Naive thymus-derived CD8-positive, alpha-beta T cell (primary cell): ENCODE measurements at regions not wholly inside any gene's neighbourhood (a gene's known extent, or its start where the extent isn't known, plus 50 kb on each side); places are given as distances from the start of the nearest gene placed in this dataset.

Experiments used
- ATAC-seq, 2 donors: fragments of 150-1000 bp; cut with Tn5 transposase in 1 of 2; sonication (Bioruptor Pico), chemical (Tn5 transposase) in 1 of 2; 1 replicate in 1 of 2; 2 replicates in 1 of 2; pipeline ENCODE4 v1.10.0; 2021; ENCODE audit warnings: mild to moderate bottlenecking in 2 of 2, moderate library complexity in 2 of 2
- POLR2A ChIA-PET: fragments of 350-600 bp; sonication (Branson Sonifier 250); formaldehyde crosslinking; loops from one replicate; lab custom pipeline; 2021; ENCODE audit warnings: antibody characterized with exemption; lab: Charles Lee
- DNase-seq, 10 donors: peaks; one replicate each; pipeline versions ENCODE4 v3.0.0 to v3.0.0-alpha.2; 2020 to 2022
- H3K27ac Mint-ChIP-seq, 10 donors: one replicate each; pipeline ENCODE4 v1.8.0; 2020 to 2022; ENCODE audit warnings: mild to moderate bottlenecking in 10 of 10, mixed read lengths in 10 of 10, moderate library complexity in 4 of 10, inconsistent platforms in 1 of 10
- H3K27me3 Mint-ChIP-seq, 5 donors: one replicate each; pipeline ENCODE4 v1.8.0; 2021 to 2022; ENCODE audit warnings: mixed read lengths in 5 of 5
- H3K36me3 Mint-ChIP-seq, 3 donors: one replicate each; pipeline ENCODE4 v1.8.0; 2020 to 2022; ENCODE audit warnings: mixed read lengths in 3 of 3, mild to moderate bottlenecking in 2 of 3, inconsistent platforms in 1 of 3
- H3K4me1 Mint-ChIP-seq, 4 donors: one replicate each; pipeline ENCODE4 v1.8.0; 2021 to 2022; ENCODE audit warnings: mixed read lengths in 4 of 4
- H3K4me3 Mint-ChIP-seq, 10 donors: one replicate each; pipeline ENCODE4 v1.8.0; 2020 to 2022; ENCODE audit warnings: mild to moderate bottlenecking in 10 of 10, mixed read lengths in 10 of 10, moderate library complexity in 6 of 10, inconsistent platforms in 1 of 10
- H3K9me3 Mint-ChIP-seq, 9 donors: one replicate each; pipeline ENCODE4 v1.8.0; 2020 to 2022; ENCODE audit warnings: mixed read lengths in 9 of 9, mild to moderate bottlenecking in 3 of 9, inconsistent platforms in 1 of 9, moderate library complexity in 1 of 9

DNA sequence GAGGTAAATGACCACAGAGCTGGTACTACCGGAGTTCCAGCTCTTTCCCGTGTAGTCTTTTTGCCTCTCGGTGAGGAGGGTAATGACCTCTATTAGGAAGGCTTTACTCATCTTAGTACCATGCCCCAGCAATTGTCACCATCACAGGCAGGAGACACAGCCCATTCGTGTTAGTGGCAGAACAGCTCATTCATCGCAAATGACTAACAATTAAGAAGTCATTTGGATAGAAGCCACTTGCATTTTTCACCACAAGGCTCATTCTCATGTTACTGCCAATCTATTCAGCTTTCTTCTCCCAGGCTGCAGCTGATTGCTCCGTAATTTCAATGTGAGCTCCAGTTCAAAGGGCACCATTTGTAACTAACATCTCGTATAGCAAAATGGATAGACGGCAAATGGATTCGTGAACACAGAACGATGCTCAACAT is 718.8 kb upstream of the TMEM132C start:
- H3K9me3 Mint-ChIP-seq, result peaks cover 0 to 10% (median 6%) of the 10 kb centered on the region in 9 donors
- no peak overlapping the region for H3K4me3 Mint-ChIP-seq
- POLR2A ChIA-PET, result no interaction called here
- H3K4me1 Mint-ChIP-seq, result no peaks in the 10 kb centered on the region
- peaks cover 0 to 5% (median 0%) of the 10 kb centered on the region in 5 donors for H3K27me3 Mint-ChIP-seq
- H3K36me3 Mint-ChIP-seq, result peaks cover 0 to 4% (median 0%) of the 10 kb centered on the region in 3 donors
- ATAC-seq, result no peak
- H3K27ac Mint-ChIP-seq, result no peak overlapping the region
- DNase-seq, result no peak

DNA sequence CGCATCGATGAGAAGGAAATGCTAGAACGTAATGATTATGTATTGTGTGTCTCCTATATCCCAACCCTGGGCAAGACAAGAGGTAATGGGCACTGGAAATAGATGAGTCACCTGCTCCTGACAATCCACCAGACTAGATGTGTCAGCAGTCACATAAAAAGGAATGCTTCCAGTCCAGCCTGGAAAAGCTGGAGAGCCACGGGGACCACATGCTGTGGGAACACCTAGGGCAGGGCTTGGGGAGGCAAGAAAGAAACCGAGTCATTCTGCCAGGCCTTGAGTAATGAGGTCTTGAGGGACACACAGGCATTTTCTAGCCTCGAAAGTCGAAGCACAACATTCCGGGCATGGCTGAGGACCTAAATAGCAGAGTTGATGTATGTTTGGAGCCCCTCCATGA is 716.7 kb upstream of the TMEM132C start:
- H3K4me3 Mint-ChIP-seq, result no peak overlapping the region
- peaks cover 0 to 5% (median 0%) of the 10 kb centered on the region in 5 donors for H3K27me3 Mint-ChIP-seq
- peaks cover 0 to 10% (median 7%) of the 10 kb centered on the region in 9 donors for H3K9me3 Mint-ChIP-seq
- no peak for DNase-seq
- POLR2A ChIA-PET, result no interaction called here
- peaks cover 0 to 4% (median 0%) of the 10 kb centered on the region in 3 donors for H3K36me3 Mint-ChIP-seq
- H3K27ac Mint-ChIP-seq, result no peak overlapping the region
- no peaks in the 10 kb centered on the region for H3K4me1 Mint-ChIP-seq
- ATAC-seq, result no peak

- Mint-ChIP-seq H3K4me1 (no peaks in the 10 kb centered on the region), H3K27ac (no peak overlapping the region), H3K36me3 (peaks cover 0 to 4% (median 0%) of the 10 kb centered on the region in 3 donors), H3K4me3 (no peak overlapping the region), H3K27me3 (peaks cover 0 to 14% (median 1%) of the 10 kb centered on the region in 5 donors), H3K9me3 (peaks cover 0 to 13% (median 8%) of the 10 kb centered on the region in 9 donors)
- POLR2A ChIA-PET, result no interaction called here
- DNase-seq, result no peak
- ATAC-seq, result no peak
Observed at GRCh38 chr12:127552838-127553237, 714.1 kb upstream of the TMEM132C start.

DNA sequence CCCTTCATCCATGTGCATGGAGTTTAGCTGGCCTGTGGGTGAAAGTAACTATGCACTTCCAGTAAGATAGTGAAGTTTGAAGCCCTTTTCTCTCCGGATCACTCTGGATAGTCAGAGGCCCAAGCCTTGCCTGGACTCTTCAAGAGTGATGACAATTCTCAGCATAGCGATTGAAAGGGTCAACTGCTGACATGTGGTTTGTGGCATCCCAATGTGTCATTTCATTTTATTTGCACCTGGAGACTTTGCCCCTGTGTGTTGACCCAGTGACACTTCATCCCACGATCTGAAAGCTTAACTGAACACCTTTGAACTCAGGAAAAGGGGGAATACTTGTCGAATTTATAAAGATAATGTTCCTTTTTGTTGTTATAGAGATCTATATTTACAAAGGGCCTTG is 711.9 kb upstream of the TMEM132C start:
- H3K27me3 Mint-ChIP-seq, result peaks cover 0 to 10% (median 1%) of the 10 kb centered on the region in 5 donors
- POLR2A ChIA-PET, result no interaction called here
- DNase-seq (no peak), ATAC-seq (no peak)
- no peak overlapping the region for H3K27ac Mint-ChIP-seq
- H3K4me1 Mint-ChIP-seq, result peaks cover 0 to 6% (median 1%) of the 10 kb centered on the region in 4 donors
- H3K4me3 Mint-ChIP-seq, result no peak overlapping the region
- H3K36me3 Mint-ChIP-seq, result no peaks in the 10 kb centered on the region
- peaks cover 0 to 13% (median 7%) of the 10 kb centered on the region in 9 donors for H3K9me3 Mint-ChIP-seq

DNA sequence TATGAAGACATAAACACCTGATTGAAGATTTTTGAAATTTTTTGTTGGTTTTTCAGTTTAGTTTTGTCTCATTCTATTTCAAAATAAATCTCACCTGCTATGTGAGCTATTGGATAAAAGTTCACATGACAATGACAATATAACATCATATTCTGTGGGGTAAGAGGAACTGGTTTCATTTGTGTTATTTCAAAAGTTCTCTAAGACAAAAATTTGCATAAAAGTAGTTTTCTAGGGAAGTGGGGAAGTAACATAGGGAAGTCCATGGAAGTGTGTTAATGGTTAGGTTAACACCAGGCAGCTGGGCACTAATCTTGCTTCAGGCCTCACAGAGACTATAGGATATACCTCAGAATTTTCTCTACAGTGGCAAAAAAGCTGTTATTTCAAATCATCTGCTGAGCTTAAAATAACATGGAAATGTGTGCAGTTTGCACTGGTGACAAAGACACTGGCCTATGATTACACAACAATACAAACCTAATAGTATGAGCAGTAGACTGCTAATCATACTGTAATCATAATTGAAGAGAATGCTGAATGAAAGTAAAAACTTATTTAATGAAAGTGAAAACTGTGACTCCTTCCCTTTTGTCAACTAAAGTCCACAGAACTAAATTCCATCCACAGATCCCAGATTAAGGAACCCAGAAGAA is 710.6 kb upstream of the TMEM132C start:
- H3K4me1 Mint-ChIP-seq, result peaks cover 0 to 6% (median 1%) of the 10 kb centered on the region in 4 donors
- POLR2A ChIA-PET, result no interaction called here
- no peak for DNase-seq
- no peak overlapping the region for H3K27ac Mint-ChIP-seq
- H3K36me3 Mint-ChIP-seq, result no peaks in the 10 kb centered on the region
- no peak for ATAC-seq
- peaks cover 0 to 13% (median 6%) of the 10 kb centered on the region in 9 donors for H3K9me3 Mint-ChIP-seq
- H3K27me3 Mint-ChIP-seq, result peaks cover 0 to 10% (median 1%) of the 10 kb centered on the region in 5 donors
- no peak overlapping the region for H3K4me3 Mint-ChIP-seq

DNA sequence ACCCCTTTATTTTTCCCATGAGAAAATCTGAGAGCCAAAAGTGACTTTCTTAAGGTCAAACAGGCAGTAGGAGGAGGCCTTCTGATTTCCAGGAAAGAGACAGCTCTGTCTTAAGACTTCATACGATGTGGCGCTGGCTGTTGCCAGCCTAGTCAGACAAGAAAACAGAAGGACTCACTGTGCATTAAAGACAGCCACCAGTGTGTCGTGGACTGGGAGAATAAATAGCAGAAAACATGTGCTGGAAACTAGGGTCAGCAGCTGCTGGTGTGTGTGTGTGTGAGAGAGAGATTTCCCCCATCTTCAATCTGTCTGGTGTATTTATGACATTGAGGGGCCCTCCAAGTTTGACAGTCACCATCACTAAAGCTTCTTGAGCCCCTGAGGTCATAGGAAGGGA is 708.6 kb upstream of the TMEM132C start:
- ATAC-seq, result no peak
- Mint-ChIP-seq H3K4me1 (peaks cover 0 to 6% (median 1%) of the 10 kb centered on the region in 4 donors), H3K27ac (no peak overlapping the region)

GRCh38 chr12:127559349-127560040 is 707.5 kb upstream of the TMEM132C start:
- no peak for ATAC-seq
- DNase-seq, result peak in 3 of 10 donors; percentile 7 to 18 (median 10)
- H3K27ac Mint-ChIP-seq, result peak overlapping the region in 2 of 10 donors; percentile 7 to 42
- peaks cover 0 to 13% (median under 1%) of the 10 kb centered on the region in 9 donors for H3K9me3 Mint-ChIP-seq
- H3K36me3 Mint-ChIP-seq, result peaks cover 0 to 4% (median 0%) of the 10 kb centered on the region in 3 donors
- H3K4me3 Mint-ChIP-seq, result no peak overlapping the region
- H3K4me1 Mint-ChIP-seq, result peaks cover 0 to 6% (median 1%) of the 10 kb centered on the region in 4 donors
- peaks cover 0 to 18% (median 4%) of the 10 kb centered on the region in 5 donors for H3K27me3 Mint-ChIP-seq
- POLR2A ChIA-PET, result no interaction called here

More for the DNA sequence above, 708.6 kb upstream of the TMEM132C start:
- H3K36me3 Mint-ChIP-seq, result peaks cover 0 to under 1% (median 0%) of the 10 kb centered on the region in 3 donors
- H3K4me3 Mint-ChIP-seq, result no peak overlapping the region
- DNase-seq, result no peak
- POLR2A ChIA-PET, result no interaction called here
- peaks cover 0 to 13% (median 4%) of the 10 kb centered on the region in 5 donors for H3K27me3 Mint-ChIP-seq
- H3K9me3 Mint-ChIP-seq, result peaks cover 0 to 13% (median 0%) of the 10 kb centered on the region in 9 donors

DNA sequence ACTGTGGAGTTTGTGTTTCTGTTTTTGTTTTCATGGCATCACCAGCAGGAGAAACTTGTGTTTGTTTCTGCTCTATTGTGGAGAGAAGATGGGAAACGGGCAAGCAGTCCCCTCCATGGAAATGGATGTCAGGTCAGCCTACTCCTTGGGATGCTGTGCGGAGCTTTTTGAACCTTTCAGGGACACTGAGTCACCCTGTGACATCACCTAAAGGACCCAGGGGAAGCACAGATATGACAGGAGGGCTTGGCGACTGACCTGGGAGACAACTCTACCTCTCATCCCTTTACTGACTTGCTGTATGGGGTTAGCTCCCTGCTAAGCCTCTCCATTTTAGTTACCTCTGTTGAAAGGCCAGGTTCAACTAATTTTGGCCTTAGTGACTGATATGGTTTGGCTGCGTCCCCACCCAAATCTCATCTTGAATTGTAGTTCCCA is 706.9 kb upstream of the TMEM132C start:
- Mint-ChIP-seq H3K27me3 (peaks cover 0 to 19% (median 4%) of the 10 kb centered on the region in 5 donors), H3K4me1 (peaks cover 0 to 6% (median 1%) of the 10 kb centered on the region in 4 donors), H3K27ac (no peak overlapping the region)

GRCh38 chr12:127562816-127563215 is 704.2 kb upstream of the TMEM132C start:
- POLR2A ChIA-PET, result no interaction called here
- no peak for ATAC-seq
- Mint-ChIP-seq H3K4me3 (no peak overlapping the region), H3K27ac (no peak overlapping the region), H3K27me3 (peaks cover 0 to 11% (median 4%) of the 10 kb centered on the region in 5 donors), H3K4me1 (peaks cover 0 to 6% (median 1%) of the 10 kb centered on the region in 4 donors), H3K9me3 (peaks cover 0 to 13% (median 6%) of the 10 kb centered on the region in 9 donors), H3K36me3 (peaks cover 0 to 4% (median 0%) of the 10 kb centered on the region in 3 donors)
- DNase-seq, result no peak

More for the DNA sequence above, 706.9 kb upstream of the TMEM132C start:
- peaks cover 0 to 4% (median 0%) of the 10 kb centered on the region in 3 donors for H3K36me3 Mint-ChIP-seq
- H3K4me3 Mint-ChIP-seq, result no peak overlapping the region
- ATAC-seq (no peak), DNase-seq (no peak)
- peaks cover 0 to 13% (median 4%) of the 10 kb centered on the region in 9 donors for H3K9me3 Mint-ChIP-seq
- POLR2A ChIA-PET, result no interaction called here

DNA sequence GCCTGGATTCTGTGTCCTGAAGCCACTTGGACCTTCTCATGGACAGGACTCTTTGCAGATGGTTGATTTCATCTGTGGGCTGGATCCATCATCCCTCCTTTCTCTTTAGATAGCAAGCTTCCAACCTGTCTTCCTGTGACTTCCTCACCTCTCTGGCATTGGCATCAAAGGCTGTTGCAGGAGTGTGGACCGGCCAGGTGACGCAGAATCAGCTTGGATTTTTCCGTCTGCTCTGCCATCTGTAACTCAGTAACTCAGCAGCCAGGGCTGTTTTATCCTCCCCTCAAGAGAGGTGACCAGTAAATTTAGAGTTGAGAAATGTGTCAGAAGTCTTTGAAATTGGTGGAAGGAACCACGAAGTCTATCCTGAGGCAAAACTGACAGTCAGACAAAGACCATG is 701.7 kb upstream of the TMEM132C start:
- Mint-ChIP-seq H3K9me3 (peaks cover 0 to 30% (median 9%) of the 10 kb centered on the region in 9 donors), H3K36me3 (peaks cover 0 to 4% (median 0%) of the 10 kb centered on the region in 3 donors), H3K27ac (no peak overlapping the region), H3K4me1 (no peaks in the 10 kb centered on the region), H3K27me3 (peaks cover 0 to 13% (median 4%) of the 10 kb centered on the region in 5 donors), H3K4me3 (no peak overlapping the region)
- POLR2A ChIA-PET, result no interaction called here
- no peak for DNase-seq
- ATAC-seq, result no peak

GRCh38 chr12:127567531-127567930 is 699.4 kb upstream of the TMEM132C start:
- Mint-ChIP-seq H3K4me3 (no peak overlapping the region), H3K27me3 (peaks cover 0 to 15% (median 0%) of the 10 kb centered on the region in 5 donors), H3K4me1 (no peaks in the 10 kb centered on the region), H3K27ac (peak overlapping the region in 2 of 10 donors; percentile 40 to 54), H3K9me3 (peaks cover 0 to 36% (median 10%) of the 10 kb centered on the region in 9 donors), H3K36me3 (peaks cover 0 to 4% (median 0%) of the 10 kb centered on the region in 3 donors)
- POLR2A ChIA-PET, result no interaction called here
- no peak for DNase-seq
- no peak for ATAC-seq

GRCh38 chr12:127570387-127570786 is 696.6 kb upstream of the TMEM132C start:
- H3K9me3 Mint-ChIP-seq, result peaks cover 0 to 39% (median 11%) of the 10 kb centered on the region in 9 donors
- POLR2A ChIA-PET, result no interaction called here
- H3K27me3 Mint-ChIP-seq, result peaks cover 0 to 12% (median 0%) of the 10 kb centered on the region in 5 donors
- peaks cover 0 to 4% (median 0%) of the 10 kb centered on the region in 3 donors for H3K36me3 Mint-ChIP-seq
- peak overlapping the region in 1 of 10 donors; percentile 40 for H3K27ac Mint-ChIP-seq
- no peaks in the 10 kb centered on the region for H3K4me1 Mint-ChIP-seq
- ATAC-seq (no peak), DNase-seq (no peak)
- no peak overlapping the region for H3K4me3 Mint-ChIP-seq
